ENCODE measurements at regions not wholly inside any gene's neighbourhood (a gene's known extent, or its start where the extent isn't known, plus 50 kb on each side); places are given as distances from the start of the nearest gene placed in this dataset.

DNA sequence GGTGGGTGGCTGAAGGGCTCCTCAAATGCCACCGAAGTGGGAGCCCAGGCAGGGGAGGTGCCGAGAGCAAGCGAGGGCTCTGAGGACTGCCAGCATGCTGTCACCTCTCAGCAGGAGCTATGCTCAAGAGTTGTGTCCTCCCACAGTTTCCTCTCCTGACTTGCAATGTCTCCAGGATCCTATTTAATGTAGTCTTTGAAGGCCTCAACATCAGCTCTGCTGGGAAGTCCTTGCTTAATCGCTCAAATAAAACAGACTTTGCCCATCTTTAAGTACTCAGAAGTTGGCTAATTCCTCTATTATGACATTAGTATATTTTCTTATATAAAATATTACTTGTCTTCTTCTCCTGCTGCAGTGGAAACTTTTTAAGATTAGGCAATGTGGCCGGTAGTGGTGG, 154.2 kb upstream of the NRIP1 start:
- no peak overlapping the region for H3K27ac ChIP-seq
- TF ChIP-seq, protein P1, sequence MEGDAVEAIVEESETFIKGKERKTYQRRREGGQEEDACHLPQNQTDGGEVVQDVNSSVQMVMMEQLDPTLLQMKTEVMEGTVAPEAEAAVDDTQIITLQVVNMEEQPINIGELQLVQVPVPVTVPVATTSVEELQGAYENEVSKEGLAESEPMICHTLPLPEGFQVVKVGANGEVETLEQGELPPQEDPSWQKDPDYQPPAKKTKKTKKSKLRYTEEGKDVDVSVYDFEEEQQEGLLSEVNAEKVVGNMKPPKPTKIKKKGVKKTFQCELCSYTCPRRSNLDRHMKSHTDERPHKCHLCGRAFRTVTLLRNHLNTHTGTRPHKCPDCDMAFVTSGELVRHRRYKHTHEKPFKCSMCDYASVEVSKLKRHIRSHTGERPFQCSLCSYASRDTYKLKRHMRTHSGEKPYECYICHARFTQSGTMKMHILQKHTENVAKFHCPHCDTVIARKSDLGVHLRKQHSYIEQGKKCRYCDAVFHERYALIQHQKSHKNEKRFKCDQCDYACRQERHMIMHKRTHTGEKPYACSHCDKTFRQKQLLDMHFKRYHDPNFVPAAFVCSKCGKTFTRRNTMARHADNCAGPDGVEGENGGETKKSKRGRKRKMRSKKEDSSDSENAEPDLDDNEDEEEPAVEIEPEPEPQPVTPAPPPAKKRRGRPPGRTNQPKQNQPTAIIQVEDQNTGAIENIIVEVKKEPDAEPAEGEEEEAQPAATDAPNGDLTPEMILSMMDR (conservative IDR thresholded peaks at IDR 0.05): no peak
- TF ChIP-seq ZFX (IDR thresholded peaks at IDR 0.05): no peak

DNA sequence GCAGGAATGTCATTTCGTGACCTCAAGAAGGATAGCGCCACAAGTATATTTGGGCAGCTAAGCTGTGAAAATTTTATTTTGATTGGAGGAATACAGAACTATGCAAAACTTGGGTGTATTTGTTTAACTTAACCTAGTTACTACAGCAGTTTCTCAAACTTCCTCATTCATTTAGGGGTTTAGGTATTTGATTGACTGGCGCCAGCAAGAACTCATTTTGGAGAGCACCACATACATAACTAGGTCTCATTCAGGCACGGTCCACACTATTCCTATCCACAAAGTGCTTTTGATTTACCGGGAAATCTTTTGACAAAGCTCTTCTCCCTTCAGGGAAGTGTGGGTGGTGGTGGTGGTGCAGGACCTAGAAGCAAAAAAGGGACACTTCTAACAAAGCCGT, 155.1 kb upstream of the NRIP1 start:
- no peak overlapping the region for H3K27ac ChIP-seq
- no peak for TF ChIP-seq ZFX (IDR thresholded peaks at IDR 0.05)
- TF ChIP-seq, protein P1 (conservative IDR thresholded peaks at IDR 0.05): no peak

GRCh38 chr21:15221799-15222386, 157.1 kb upstream of the NRIP1 start:
- no peak overlapping the region for H3K27ac ChIP-seq
- TF ChIP-seq, protein P1 (conservative IDR thresholded peaks at IDR 0.05): no peak

GRCh38 chr21:15222707-15223106, 157.9 kb upstream of the NRIP1 start:
- H3K27ac ChIP-seq: no peak overlapping the region
- TF ChIP-seq, protein P1 (conservative IDR thresholded peaks at IDR 0.05): no peak
- no peak for TF ChIP-seq ZFX (IDR thresholded peaks at IDR 0.05)

GRCh38 chr21:15224346-15225086, 159.7 kb upstream of the NRIP1 start:
- no peak overlapping the region for H3K27ac ChIP-seq

DNA sequence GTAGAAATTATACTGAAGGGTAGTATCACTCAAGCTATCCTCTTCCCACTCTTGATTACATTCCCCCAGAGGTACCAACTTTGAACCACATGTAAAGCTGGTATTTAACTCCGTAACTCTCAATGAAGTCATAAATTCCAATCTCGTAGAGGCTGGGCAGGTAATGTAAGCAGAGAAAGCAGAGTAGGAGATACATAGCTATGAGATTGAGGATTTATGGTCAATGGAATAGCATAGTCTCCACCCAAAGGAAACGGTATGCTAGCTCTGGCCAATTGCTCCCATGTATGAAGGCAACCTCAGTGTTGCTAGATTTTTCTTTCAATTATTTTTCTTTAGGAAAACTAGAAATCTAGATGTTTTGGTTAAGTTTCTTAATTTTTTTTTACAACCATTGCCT, 163.1 kb upstream of the NRIP1 start:
- TF ChIP-seq ZFX (IDR thresholded peaks at IDR 0.05): no peak
- TF ChIP-seq, protein P1 (conservative IDR thresholded peaks at IDR 0.05): no peak
- no peak overlapping the region for H3K27ac ChIP-seq

More at GRCh38 chr21:15224346-15225086, 159.7 kb upstream of the NRIP1 start:
- TF ChIP-seq, protein P1 (conservative IDR thresholded peaks at IDR 0.05): no peak
- TF ChIP-seq ZFX (IDR thresholded peaks at IDR 0.05): no peak

GRCh38 chr21:15229390-15229789, 164.6 kb upstream of the NRIP1 start:
- TF ChIP-seq, protein P1 (conservative IDR thresholded peaks at IDR 0.05): no peak
- TF ChIP-seq ZFX (IDR thresholded peaks at IDR 0.05): no peak
- no peak overlapping the region for H3K27ac ChIP-seq

All from C4-2B (cell line).